Testis (tissue), 2 donors: ENCODE measurements at regions not wholly inside any gene's neighbourhood (a gene's known extent, or its start where the extent isn't known, plus 50 kb on each side); places are given as distances from the start of the nearest gene placed in this dataset.

Experiments used
- DNase-seq: peaks from one replicate; pipeline ENCODE4 v3.0.0-alpha.2; 2019
- H3K27ac ChIP-seq, 2 donors: fragments of 200-600 bp; sonication (generic); one replicate each; pipeline ENCODE4 v1.5.1; 2019
- H3K27me3 ChIP-seq: fragments of 200-600 bp; sonication (generic); one replicate; pipeline ENCODE4 v1.5.1; 2019
- H3K36me3 ChIP-seq: fragments of 200-600 bp; sonication (generic); one replicate; pipeline ENCODE4 v1.5.1; 2017; ENCODE audit warnings: low read depth; ENCODE audit errors: missing control alignments
- H3K4me1 ChIP-seq: fragments of 200-600 bp; sonication (generic); one replicate; pipeline ENCODE4 v1.5.1; 2019
- H3K4me3 ChIP-seq, 2 donors: fragments of 200-600 bp; sonication (generic); one replicate each; pipeline ENCODE4 v1.5.1; 2017 to 2019
- H3K9me3 ChIP-seq: fragments of 200-600 bp; sonication (generic); one replicate; pipeline ENCODE4 v1.5.1; 2017
- POLR2A ChIP-seq: fragments of 450-650 bp; IDR thresholded peaks from one replicate; pipeline ENCODE4 v1.6.1; 2017; ENCODE audit warnings: antibody characterized with exemption, mild to moderate bottlenecking, moderate library complexity
- WGBS, 2 donors: methylation state at CpG; one replicate each; pipeline ENCODE4 v1.1.5; 2018; 5-methylcytosine and 5-hydroxymethylcytosine counted together
- intact Hi-C: fragments of 100-400 bp; cut with DNase I; formaldehyde crosslinking; loops from one replicate; pipeline ENCODE4 v1.15.1; 2023; ENCODE audit warnings: low total_unique reads
- TF ChIP-seq, protein P1 (sequence below), 3 experiments: fragments of 450-650 bp in 2 of 3; fragments of 200-600 bp in 1 of 3; sonication (generic) in 1 of 3; IDR thresholded peaks; one replicate each; pipeline ENCODE4 v1.5.1; 2016 to 2019; ENCODE audit warnings: antibody characterized with exemption in 3 of 3, mild to moderate bottlenecking in 2 of 3, moderate library complexity in 1 of 3

GRCh38 chr2:187210726-187211125 lies 237.3 kb downstream of the CALCRL start:
- H3K27ac ChIP-seq = no peak overlapping the region
- no peak for DNase-seq
- no peaks in the 10 kb centered on the region for H3K36me3 ChIP-seq
- H3K9me3 ChIP-seq = no peaks in the 10 kb centered on the region
- no peak overlapping the region for H3K4me3 ChIP-seq
- WGBS, 2 donors = 65 to 85% methylated on average over 3 of the region's 3 CpGs
- intact Hi-C loops = no loop called here
- H3K4me1 ChIP-seq = no peaks in the 10 kb centered on the region
- TF ChIP-seq, protein P1, sequence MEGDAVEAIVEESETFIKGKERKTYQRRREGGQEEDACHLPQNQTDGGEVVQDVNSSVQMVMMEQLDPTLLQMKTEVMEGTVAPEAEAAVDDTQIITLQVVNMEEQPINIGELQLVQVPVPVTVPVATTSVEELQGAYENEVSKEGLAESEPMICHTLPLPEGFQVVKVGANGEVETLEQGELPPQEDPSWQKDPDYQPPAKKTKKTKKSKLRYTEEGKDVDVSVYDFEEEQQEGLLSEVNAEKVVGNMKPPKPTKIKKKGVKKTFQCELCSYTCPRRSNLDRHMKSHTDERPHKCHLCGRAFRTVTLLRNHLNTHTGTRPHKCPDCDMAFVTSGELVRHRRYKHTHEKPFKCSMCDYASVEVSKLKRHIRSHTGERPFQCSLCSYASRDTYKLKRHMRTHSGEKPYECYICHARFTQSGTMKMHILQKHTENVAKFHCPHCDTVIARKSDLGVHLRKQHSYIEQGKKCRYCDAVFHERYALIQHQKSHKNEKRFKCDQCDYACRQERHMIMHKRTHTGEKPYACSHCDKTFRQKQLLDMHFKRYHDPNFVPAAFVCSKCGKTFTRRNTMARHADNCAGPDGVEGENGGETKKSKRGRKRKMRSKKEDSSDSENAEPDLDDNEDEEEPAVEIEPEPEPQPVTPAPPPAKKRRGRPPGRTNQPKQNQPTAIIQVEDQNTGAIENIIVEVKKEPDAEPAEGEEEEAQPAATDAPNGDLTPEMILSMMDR (IDR thresholded peaks at IDR 0.05) = no peak
- no peak for TF ChIP-seq POLR2A
- no peaks in the 10 kb centered on the region for H3K27me3 ChIP-seq

GRCh38 chr2:187208199-187208785 lies 239.8 kb downstream of the CALCRL start:
- intact Hi-C loops = no loop called here
- TF ChIP-seq POLR2A = no peak
- TF ChIP-seq, protein P1 (IDR thresholded peaks at IDR 0.05) = no peak
- Histone ChIP-seq H3K9me3 (no peaks in the 10 kb centered on the region), H3K27me3 (no peaks in the 10 kb centered on the region), H3K4me3 (no peak overlapping the region), H3K4me1 (no peaks in the 10 kb centered on the region), H3K36me3 (no peaks in the 10 kb centered on the region), H3K27ac (no peak overlapping the region)
- 98% methylated on average over 3 of the region's 3 CpGs; no CpG with 5 or more reads in 1 of the 2 donors for WGBS, 2 donors
- no peak for DNase-seq

DNA sequence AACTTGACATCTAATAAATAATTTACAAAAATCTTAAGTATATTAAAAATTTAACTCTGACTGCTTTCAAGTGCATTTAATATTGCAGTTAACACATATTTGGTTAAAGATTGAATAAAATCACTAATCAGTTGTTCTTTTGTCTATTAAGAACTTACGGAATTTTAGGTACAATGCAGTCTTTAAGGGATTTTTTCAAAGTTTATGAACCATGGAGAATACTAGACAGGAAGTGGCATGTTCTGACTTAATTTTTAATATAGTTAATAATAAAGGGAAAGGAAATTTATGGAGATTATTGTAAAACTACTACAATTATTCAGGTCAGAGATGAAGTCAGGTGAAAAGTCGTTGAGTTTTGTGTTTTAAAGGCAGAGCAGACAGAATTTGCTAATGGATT lies 240.9 kb downstream of the CALCRL start:
- Histone ChIP-seq H3K27me3 (no peaks in the 10 kb centered on the region), H3K9me3 (no peaks in the 10 kb centered on the region), H3K4me1 (no peaks in the 10 kb centered on the region), H3K27ac (no peak overlapping the region), H3K36me3 (no peaks in the 10 kb centered on the region), H3K4me3 (no peak overlapping the region)
- no peak for DNase-seq
- intact Hi-C loops = no loop called here
- 78 to 81% methylated on average over 2 of the region's 2 CpGs for WGBS, 2 donors
- TF ChIP-seq, protein P1 (IDR thresholded peaks at IDR 0.05) = no peak
- no peak for TF ChIP-seq POLR2A

- H3K9me3 ChIP-seq = no peaks in the 10 kb centered on the region
- no peak for TF ChIP-seq POLR2A
- TF ChIP-seq, protein P1 (IDR thresholded peaks at IDR 0.05) = no peak
- no peaks in the 10 kb centered on the region for H3K36me3 ChIP-seq
- no peaks in the 10 kb centered on the region for H3K4me1 ChIP-seq
- no peak overlapping the region for H3K4me3 ChIP-seq
- no peak overlapping the region for H3K27ac ChIP-seq
- no peak for DNase-seq
- 51 to 54% methylated on average over 1 of the region's 1 CpG for whole genome bisulfite sequencing, 2 donors
- H3K27me3 ChIP-seq = no peaks in the 10 kb centered on the region
- intact Hi-C loops = no loop called here
Measured at GRCh38 chr2:187206471-187206870, 241.6 kb downstream of the CALCRL start.

GRCh38 chr2:187206071-187206470 lies 242.0 kb downstream of the CALCRL start:
- Histone ChIP-seq H3K4me3 (no peak overlapping the region), H3K4me1 (no peaks in the 10 kb centered on the region), H3K27me3 (no peaks in the 10 kb centered on the region), H3K36me3 (no peaks in the 10 kb centered on the region), H3K9me3 (no peaks in the 10 kb centered on the region), H3K27ac (no peak overlapping the region)
- TF ChIP-seq POLR2A = no peak
- TF ChIP-seq, protein P1 (IDR thresholded peaks at IDR 0.05) = no peak
- WGBS, 2 donors = 81 to 91% methylated on average over 4 of the region's 4 CpGs
- DNase-seq = no peak
- intact Hi-C loops = no loop called here
